Endothelial cell of umbilical vein (primary cell): ENCODE measurements at regions not wholly inside any gene's neighbourhood (a gene's known extent, or its start where the extent isn't known, plus 50 kb on each side); places are given as distances from the start of the nearest gene placed in this dataset.

Experiments
- CTCF ChIP-seq, 2 donors: IDR thresholded peaks; 1 replicate in 1 of 2; 2 replicates in 1 of 2; pipeline ENCODE4 v1.5.1; 2011; ENCODE audit warnings: low read length in 2 of 2, mild to moderate bottlenecking in 2 of 2, moderate library complexity in 2 of 2, control low read depth in 1 of 2, inconsistent platforms in 1 of 2, low read depth in 1 of 2; ENCODE audit not compliant: insufficient read depth in 1 of 2; ENCODE audit errors: extremely low read depth in 1 of 2
- FOS ChIP-seq: IDR thresholded peaks from 2 replicates; pipeline ENCODE4 v1.6.1; 2011; ENCODE audit warnings: mild to moderate bottlenecking, low read length, moderate library complexity, borderline replicate concordance; ENCODE audit not compliant: insufficient read depth
- JUN ChIP-seq: IDR thresholded peaks from 2 replicates; pipeline ENCODE4 v1.6.1; 2011; ENCODE audit warnings: borderline replicate concordance, low read depth; ENCODE audit not compliant: insufficient read length, insufficient read depth
- MAX ChIP-seq: IDR thresholded peaks from 2 replicates; pipeline ENCODE4 v1.6.1; 2011; ENCODE audit not compliant: insufficient read depth, insufficient read length
- MYC ChIP-seq: IDR thresholded peaks from one replicate; pipeline ENCODE4 v1.6.1; 2011; ENCODE audit warnings: mild to moderate bottlenecking, low read depth, low read length
- POLR2A ChIP-seq: IDR thresholded peaks from 2 replicates; pipeline ENCODE4 v1.6.1; 2012; ENCODE audit warnings: low read depth, mild to moderate bottlenecking, control low read depth, low read length
- POLR2AphosphoS5 ChIP-seq: IDR thresholded peaks from 2 replicates; pipeline ENCODE4 v1.6.1; 2012; ENCODE audit warnings: low read depth, mild to moderate bottlenecking, control low read depth, low read length, moderate library complexity; ENCODE audit not compliant: insufficient read depth

- no peak for TF ChIP-seq CTCF (IDR thresholded peaks at IDR 0.05; ENCODE audit: extremely low read depth in 1 of 2, insufficient read depth in 1 of 2, low read depth in 1 of 2, low read length in 2 of 2)
- no peak for TF ChIP-seq POLR2A
- no peak for TF ChIP-seq MAX
- TF ChIP-seq FOS: no peak
- no peak for TF ChIP-seq JUN
- TF ChIP-seq POLR2AphosphoS5: no peak
- no peak for TF ChIP-seq MYC
Observed at GRCh38 chr19:56939951-56940350, 99.4 kb upstream of the PEG3 start.
